Gastrocnemius medialis (tissue), 4 donors: ENCODE measurements at regions not wholly inside any gene's neighbourhood (a gene's known extent, or its start where the extent isn't known, plus 50 kb on each side); places are given as distances from the start of the nearest gene placed in this dataset.

Experiments
- ATAC-seq, 2 donors: fragments of 150-250 bp; one replicate each; pipeline ENCODE4 v1.9.1; 2016
- DNase-seq, 2 donors: peaks; one replicate each; pipeline ENCODE4 v3.0.0-alpha.2; 2019
- H3K27ac ChIP-seq, 4 donors: fragments of 200-600 bp; sonication (generic); 1 replicate in 1 of 4; 2 replicates in 3 of 4; pipeline ENCODE4 v1.5.1; 2016 to 2018; ENCODE audit warnings: mild to moderate bottlenecking in 2 of 4, moderate library complexity in 1 of 4
- H3K27me3 ChIP-seq, 3 donors: fragments of 200-600 bp; sonication (generic) in 2 of 3; 1 replicate in 1 of 3; 2 replicates in 2 of 3; pipeline versions ENCODE4 v1.5.1 to v1.6.0; 2016 to 2019; ENCODE audit warnings: mild to moderate bottlenecking in 1 of 3, moderate library complexity in 1 of 3
- H3K36me3 ChIP-seq, 2 donors: fragments of 200-600 bp; sonication (generic) in 1 of 2; one replicate each; pipeline ENCODE4 v1.5.1; 2017 to 2018
- H3K4me1 ChIP-seq, 2 donors: fragments of 200-600 bp; sonication (generic) in 1 of 2; one replicate each; pipeline ENCODE4 v1.5.1; 2016 to 2017; ENCODE audit warnings: mild to moderate bottlenecking in 2 of 2
- H3K4me3 ChIP-seq, 4 donors: fragments of 200-600 bp; sonication (generic) in 3 of 4; 1 replicate in 1 of 4; 2 replicates in 3 of 4; pipeline ENCODE4 v1.5.1; 2016 to 2019; ENCODE audit warnings: mild to moderate bottlenecking in 2 of 4
- H3K9me3 ChIP-seq, 3 donors: fragments of 200-600 bp; sonication (generic) in 2 of 3; 1 replicate in 1 of 3; 2 replicates in 2 of 3; pipeline ENCODE4 v1.5.1; 2016 to 2019
- POLR2A ChIP-seq, 2 donors: fragments of 450-650 bp; IDR thresholded peaks; one replicate each; pipeline ENCODE4 v1.6.1; 2017; ENCODE audit warnings: antibody characterized with exemption in 2 of 2, mild to moderate bottlenecking in 2 of 2, moderate library complexity in 2 of 2
- in situ Hi-C, 4 donors: fragments of 200-750 bp; cut with MboI; loops; one replicate each; pipeline versions ENCODE4 v1.15.0 to v1.8.0; 2017; ENCODE audit warnings: low sequenced_read_pairs in 4 of 4
- intact Hi-C: fragments of 100-400 bp; cut with DNase I; formaldehyde crosslinking; loops from one replicate; pipeline ENCODE4 v1.15.1; 2023; ENCODE audit warnings: low total_unique reads
- TF ChIP-seq, protein P1 (sequence below), 5 experiments: fragments of 450-650 bp in 3 of 5; fragments of 200-600 bp in 2 of 5; sonication (generic) in 2 of 5; IDR thresholded peaks in 4 of 5; conservative IDR thresholded peaks in 1 of 5; 1 replicate in 4 of 5; 2 replicates in 1 of 5; pipeline ENCODE4 v1.5.1; 2016 to 2019; ENCODE audit warnings: antibody characterized with exemption in 5 of 5, mild to moderate bottlenecking in 3 of 5, moderate library complexity in 3 of 5

DNA sequence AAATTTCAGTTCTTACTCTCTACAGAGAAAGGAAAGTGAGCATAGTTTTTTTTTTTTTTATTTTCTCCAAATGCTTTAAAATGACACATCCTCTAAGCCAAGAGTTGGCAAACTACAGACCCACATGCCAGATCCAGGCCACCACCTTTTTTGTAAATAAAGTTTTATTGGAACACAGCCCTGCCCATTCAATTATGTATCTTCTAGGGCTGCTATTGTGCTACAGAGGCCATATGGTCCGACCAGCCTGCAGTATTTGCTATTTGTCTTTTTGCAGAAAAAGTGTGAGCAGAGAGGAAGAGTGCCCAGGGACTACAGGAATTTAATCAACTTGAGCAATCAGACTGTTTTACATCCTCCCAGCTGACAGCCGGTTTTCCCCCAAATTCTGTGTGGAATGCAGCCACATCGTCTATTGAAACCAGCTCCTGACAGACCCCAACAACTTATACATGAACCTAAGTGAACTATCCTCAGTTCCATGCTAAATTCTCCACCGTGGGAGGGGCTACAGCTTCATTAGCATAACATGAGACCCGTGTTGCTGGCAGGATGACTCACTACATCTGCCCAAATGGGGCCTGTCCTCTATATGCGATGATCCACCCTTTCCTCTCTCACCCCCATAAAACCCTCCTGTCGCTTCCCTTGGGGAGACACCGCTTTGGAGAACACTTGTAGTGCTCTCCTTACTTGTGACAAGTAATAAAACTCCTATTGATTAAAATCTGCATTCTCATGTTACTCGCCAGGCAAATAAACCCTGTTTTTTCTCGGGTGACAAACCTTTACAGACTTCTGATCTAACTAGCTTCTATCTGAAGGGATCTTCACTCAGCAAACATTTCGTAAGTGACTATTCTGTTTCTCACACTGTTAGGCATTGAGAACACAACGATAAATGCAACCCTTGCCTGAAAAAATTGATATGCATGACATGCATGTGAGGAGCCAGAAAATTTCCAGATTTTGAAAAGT lies 149.4 kb upstream of the HS3ST3A1 start:
- no peaks in the 10 kb centered on the region for H3K9me3 ChIP-seq
- no peaks in the 10 kb centered on the region for H3K36me3 ChIP-seq
- TF ChIP-seq, protein P1, sequence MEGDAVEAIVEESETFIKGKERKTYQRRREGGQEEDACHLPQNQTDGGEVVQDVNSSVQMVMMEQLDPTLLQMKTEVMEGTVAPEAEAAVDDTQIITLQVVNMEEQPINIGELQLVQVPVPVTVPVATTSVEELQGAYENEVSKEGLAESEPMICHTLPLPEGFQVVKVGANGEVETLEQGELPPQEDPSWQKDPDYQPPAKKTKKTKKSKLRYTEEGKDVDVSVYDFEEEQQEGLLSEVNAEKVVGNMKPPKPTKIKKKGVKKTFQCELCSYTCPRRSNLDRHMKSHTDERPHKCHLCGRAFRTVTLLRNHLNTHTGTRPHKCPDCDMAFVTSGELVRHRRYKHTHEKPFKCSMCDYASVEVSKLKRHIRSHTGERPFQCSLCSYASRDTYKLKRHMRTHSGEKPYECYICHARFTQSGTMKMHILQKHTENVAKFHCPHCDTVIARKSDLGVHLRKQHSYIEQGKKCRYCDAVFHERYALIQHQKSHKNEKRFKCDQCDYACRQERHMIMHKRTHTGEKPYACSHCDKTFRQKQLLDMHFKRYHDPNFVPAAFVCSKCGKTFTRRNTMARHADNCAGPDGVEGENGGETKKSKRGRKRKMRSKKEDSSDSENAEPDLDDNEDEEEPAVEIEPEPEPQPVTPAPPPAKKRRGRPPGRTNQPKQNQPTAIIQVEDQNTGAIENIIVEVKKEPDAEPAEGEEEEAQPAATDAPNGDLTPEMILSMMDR (IDR thresholded peaks at IDR 0.05 in 4 of 5, conservative IDR thresholded peaks at IDR 0.05 in 1 of 5) = no peak
- TF ChIP-seq POLR2A (IDR thresholded peaks at IDR 0.05) = no peak
- H3K27me3 ChIP-seq = no peaks in the 10 kb centered on the region
- DNase-seq (no peak), ATAC-seq (no peak)
- in situ Hi-C loops = no loop called here
- H3K4me1 ChIP-seq = no peaks in the 10 kb centered on the region
- H3K4me3 ChIP-seq = no peak overlapping the region
- intact Hi-C loops = no loop called here
- no peak overlapping the region for H3K27ac ChIP-seq

DNA sequence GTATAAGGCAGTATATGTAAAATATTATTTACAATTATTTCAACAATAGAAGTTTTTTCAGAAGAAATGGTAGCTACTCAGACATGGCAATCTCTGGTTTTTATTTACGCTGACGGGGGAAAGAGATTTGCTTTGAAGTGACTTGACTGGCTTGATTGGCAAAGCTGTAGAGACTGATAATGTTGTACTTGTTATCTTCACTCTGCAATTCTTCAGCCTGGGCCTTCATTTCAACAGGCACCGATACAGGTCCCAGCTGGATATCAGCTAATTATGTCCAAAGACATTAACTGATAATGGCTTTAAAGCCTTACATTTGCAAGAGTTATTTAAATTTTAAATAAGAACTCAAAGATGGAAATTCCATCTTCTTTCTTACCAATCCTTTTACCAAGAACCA lies 151.4 kb upstream of the HS3ST3A1 start:
- ATAC-seq (no peak), DNase-seq (no peak)
- H3K36me3 ChIP-seq = no peaks in the 10 kb centered on the region
- in situ Hi-C loops (no loop called here), intact Hi-C loops (no loop called here)
- H3K4me1 ChIP-seq = no peaks in the 10 kb centered on the region
- H3K27me3 ChIP-seq = no peaks in the 10 kb centered on the region
- H3K9me3 ChIP-seq = no peaks in the 10 kb centered on the region
- H3K4me3 ChIP-seq = no peak overlapping the region
- no peak overlapping the region for H3K27ac ChIP-seq
- TF ChIP-seq, protein P1 (IDR thresholded peaks at IDR 0.05 in 4 of 5, conservative IDR thresholded peaks at IDR 0.05 in 1 of 5) = no peak
- no peak for TF ChIP-seq POLR2A (IDR thresholded peaks at IDR 0.05)

DNA sequence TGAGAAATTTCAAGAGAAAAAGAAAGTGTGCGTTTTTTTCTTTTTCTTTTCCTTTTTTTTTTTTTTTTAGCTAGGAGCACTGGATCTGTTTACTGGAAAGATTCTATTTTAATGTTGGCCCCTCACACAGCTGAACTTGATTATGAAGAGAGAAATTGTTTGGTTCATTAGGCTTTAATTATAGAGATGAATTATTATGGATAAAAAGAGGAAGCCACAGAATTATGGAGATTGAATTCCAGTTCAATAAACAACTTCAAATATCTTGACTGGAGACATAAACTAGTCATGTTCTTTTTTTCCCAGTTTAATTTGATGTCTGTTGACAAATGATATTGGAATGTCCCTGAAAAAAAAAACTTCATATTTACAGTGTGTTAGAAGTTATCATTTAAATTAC lies 152.0 kb upstream of the HS3ST3A1 start:
- intact Hi-C loops = no loop called here
- H3K4me3 ChIP-seq = no peak overlapping the region
- in situ Hi-C loops = no loop called here
- no peaks in the 10 kb centered on the region for H3K27me3 ChIP-seq
- no peak for ATAC-seq
- TF ChIP-seq, protein P1 (IDR thresholded peaks at IDR 0.05 in 4 of 5, conservative IDR thresholded peaks at IDR 0.05 in 1 of 5) = no peak
- no peak for TF ChIP-seq POLR2A (IDR thresholded peaks at IDR 0.05)
- H3K9me3 ChIP-seq = no peaks in the 10 kb centered on the region
- no peaks in the 10 kb centered on the region for H3K4me1 ChIP-seq
- no peaks in the 10 kb centered on the region for H3K36me3 ChIP-seq
- H3K27ac ChIP-seq = no peak overlapping the region
- DNase-seq = no peak

DNA sequence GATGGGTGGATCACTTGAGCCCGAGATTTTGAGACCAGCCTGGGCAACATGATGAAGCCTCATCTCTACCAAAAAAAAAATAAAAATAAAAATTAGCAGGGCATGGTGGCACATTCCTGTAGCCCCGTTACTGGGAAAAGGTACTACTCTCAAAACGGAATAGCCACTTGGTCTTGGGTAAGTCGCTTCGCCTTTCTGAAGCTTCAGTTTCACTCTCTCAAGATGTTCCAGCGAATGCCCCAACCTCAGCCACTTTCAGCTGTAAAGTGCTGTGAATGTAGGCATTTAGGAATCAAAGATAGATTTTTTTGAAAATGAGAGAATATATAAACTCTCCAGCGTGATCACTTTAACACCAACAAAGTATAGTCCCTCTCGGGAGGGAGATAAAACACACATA lies 154.1 kb upstream of the HS3ST3A1 start:
- TF ChIP-seq POLR2A (IDR thresholded peaks at IDR 0.05) = no peak
- TF ChIP-seq, protein P1 (IDR thresholded peaks at IDR 0.05 in 4 of 5, conservative IDR thresholded peaks at IDR 0.05 in 1 of 5) = no peak

More for the DNA sequence above, 154.1 kb upstream of the HS3ST3A1 start:
- Histone ChIP-seq H3K9me3 (no peaks in the 10 kb centered on the region), H3K36me3 (no peaks in the 10 kb centered on the region), H3K4me3 (no peak overlapping the region), H3K27me3 (no peaks in the 10 kb centered on the region), H3K4me1 (no peaks in the 10 kb centered on the region), H3K27ac (no peak overlapping the region)
- DNase-seq (no peak), ATAC-seq (no peak)
- intact Hi-C loops = no loop called here
- in situ Hi-C loops = no loop called here
